ENCODE measurements at regions not wholly inside any gene's neighbourhood (a gene's known extent, or its start where the extent isn't known, plus 50 kb on each side); places are given as distances from the start of the nearest gene placed in this dataset.

- TF ChIP-seq, protein P1, sequence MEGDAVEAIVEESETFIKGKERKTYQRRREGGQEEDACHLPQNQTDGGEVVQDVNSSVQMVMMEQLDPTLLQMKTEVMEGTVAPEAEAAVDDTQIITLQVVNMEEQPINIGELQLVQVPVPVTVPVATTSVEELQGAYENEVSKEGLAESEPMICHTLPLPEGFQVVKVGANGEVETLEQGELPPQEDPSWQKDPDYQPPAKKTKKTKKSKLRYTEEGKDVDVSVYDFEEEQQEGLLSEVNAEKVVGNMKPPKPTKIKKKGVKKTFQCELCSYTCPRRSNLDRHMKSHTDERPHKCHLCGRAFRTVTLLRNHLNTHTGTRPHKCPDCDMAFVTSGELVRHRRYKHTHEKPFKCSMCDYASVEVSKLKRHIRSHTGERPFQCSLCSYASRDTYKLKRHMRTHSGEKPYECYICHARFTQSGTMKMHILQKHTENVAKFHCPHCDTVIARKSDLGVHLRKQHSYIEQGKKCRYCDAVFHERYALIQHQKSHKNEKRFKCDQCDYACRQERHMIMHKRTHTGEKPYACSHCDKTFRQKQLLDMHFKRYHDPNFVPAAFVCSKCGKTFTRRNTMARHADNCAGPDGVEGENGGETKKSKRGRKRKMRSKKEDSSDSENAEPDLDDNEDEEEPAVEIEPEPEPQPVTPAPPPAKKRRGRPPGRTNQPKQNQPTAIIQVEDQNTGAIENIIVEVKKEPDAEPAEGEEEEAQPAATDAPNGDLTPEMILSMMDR (conservative IDR thresholded peaks at IDR 0.05; ENCODE audit: low read depth, low read length), result no peak
- TF ChIP-seq POLR2A (IDR thresholded peaks at IDR 0.05; ENCODE audit: low read depth, low read length), result no peak
- no peak for TF ChIP-seq RAD21 (IDR thresholded peaks at IDR 0.05; ENCODE audit: low read length)
- TF ChIP-seq, protein P2, sequence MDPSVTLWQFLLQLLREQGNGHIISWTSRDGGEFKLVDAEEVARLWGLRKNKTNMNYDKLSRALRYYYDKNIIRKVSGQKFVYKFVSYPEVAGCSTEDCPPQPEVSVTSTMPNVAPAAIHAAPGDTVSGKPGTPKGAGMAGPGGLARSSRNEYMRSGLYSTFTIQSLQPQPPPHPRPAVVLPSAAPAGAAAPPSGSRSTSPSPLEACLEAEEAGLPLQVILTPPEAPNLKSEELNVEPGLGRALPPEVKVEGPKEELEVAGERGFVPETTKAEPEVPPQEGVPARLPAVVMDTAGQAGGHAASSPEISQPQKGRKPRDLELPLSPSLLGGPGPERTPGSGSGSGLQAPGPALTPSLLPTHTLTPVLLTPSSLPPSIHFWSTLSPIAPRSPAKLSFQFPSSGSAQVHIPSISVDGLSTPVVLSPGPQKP (IDR thresholded peaks at IDR 0.05; ENCODE audit: borderline replicate concordance, low read depth, low read length), result no peak
- no peak for TF ChIP-seq MAFK (IDR thresholded peaks at IDR 0.05; ENCODE audit: low read depth, low read length)
- TF ChIP-seq RCOR1 (IDR thresholded peaks at IDR 0.05; ENCODE audit: insufficient replicate concordance, low read length), result no peak
Observed at GRCh38 chr13:50412046-50412617, 396.9 kb downstream of the KCNRG start.
